AG04449 (cell line): ENCODE measurements at regions not wholly inside any gene's neighbourhood (a gene's known extent, or its start where the extent isn't known, plus 50 kb on each side); places are given as distances from the start of the nearest gene placed in this dataset.

Experiments
- CTCF ChIA-PET: fragments of 350-600 bp; formaldehyde crosslinking; extraction: SDS; loops from one replicate; lab custom pipeline; 2021; ENCODE audit warnings: antibody characterized with exemption; lab: Yijun Ruan, JAX
- POLR2A ChIA-PET: fragments of 400-600, 350-600 bp; formaldehyde crosslinking; extraction: SDS; loops from one replicate; lab custom pipeline; 2020; ENCODE audit warnings: antibody characterized with exemption, inconsistent platforms; lab: Yijun Ruan, JAX
- DNase-seq: peaks from one replicate; pipeline ENCODE4 v3.0.0-alpha.2; 2010; ENCODE audit warnings: low read depth, low spot score
- H3K4me3 ChIP-seq: 2 replicates; pipeline ENCODE4 v1.5.1; 2011; ENCODE audit warnings: low read depth, mild to moderate bottlenecking, control low read depth, low read length
- CTCF ChIP-seq: IDR thresholded peaks from one replicate; pipeline ENCODE4 v1.5.1; 2011; ENCODE audit warnings: mild to moderate bottlenecking, moderate library complexity, low read length, control low read depth, inconsistent platforms; ENCODE audit not compliant: insufficient read depth; ENCODE audit errors: missing control alignments

- no peak for DNase-seq
- H3K4me3 ChIP-seq: no peak overlapping the region
- ChIA-PET POLR2A (no interaction called here), CTCF (no interaction called here)
- no peak for TF ChIP-seq CTCF
These were observed 479.8 kb upstream of the CTNND2 start for GRCh38 chr5:12384005-12384404.

DNA sequence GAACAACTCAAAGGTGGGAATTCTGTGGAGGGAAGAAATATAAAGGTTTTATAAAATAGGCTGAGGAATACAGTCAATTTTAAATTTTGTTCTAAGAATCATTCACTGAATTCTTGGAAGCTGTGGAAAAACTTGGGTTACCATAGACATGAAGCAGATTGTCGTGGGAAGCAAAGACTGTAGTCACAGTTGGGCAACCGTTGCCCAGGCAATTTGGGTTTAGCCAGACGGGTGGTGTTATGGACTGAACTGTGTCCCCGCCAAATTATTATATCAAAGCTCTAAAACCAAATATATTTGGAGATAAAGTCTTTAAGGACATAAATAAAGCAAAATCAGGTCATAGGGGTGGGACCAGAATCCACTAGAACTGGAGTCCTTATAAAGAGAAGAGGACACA lies 463.7 kb upstream of the CTNND2 start:
- ChIA-PET POLR2A (no interaction called here), CTCF (no interaction called here)
- no peak for DNase-seq
- no peak overlapping the region for H3K4me3 ChIP-seq
- TF ChIP-seq CTCF: no peak

DNA sequence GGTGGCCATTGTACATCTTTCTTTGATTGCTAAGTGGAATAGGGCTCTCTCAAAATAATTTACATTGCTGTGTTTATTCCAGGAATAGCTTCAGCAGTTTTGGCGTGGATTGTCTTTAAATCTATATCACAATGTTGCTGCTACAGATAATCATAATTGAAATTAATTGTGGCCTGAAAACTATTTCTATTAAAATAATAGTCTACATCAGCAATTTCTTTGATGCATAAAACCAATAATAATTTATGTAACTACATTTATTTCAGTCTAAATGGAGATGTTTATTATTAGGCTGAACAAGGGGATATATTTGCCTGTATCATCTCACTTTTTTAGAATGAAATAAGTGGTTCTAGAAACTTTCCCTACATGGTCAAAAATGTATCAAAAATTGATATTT lies 456.0 kb upstream of the CTNND2 start:
- ChIA-PET CTCF (no interaction called here), POLR2A (no interaction called here)
- H3K4me3 ChIP-seq: no peak overlapping the region
- no peak for DNase-seq
- TF ChIP-seq CTCF: no peak

- TF ChIP-seq CTCF: no peak
- H3K4me3 ChIP-seq: no peak overlapping the region
- POLR2A ChIA-PET: no interaction called here
- CTCF ChIA-PET: no interaction called here
- DNase-seq: no peak
These were observed 454.3 kb upstream of the CTNND2 start for GRCh38 chr5:12358371-12359090.

DNA sequence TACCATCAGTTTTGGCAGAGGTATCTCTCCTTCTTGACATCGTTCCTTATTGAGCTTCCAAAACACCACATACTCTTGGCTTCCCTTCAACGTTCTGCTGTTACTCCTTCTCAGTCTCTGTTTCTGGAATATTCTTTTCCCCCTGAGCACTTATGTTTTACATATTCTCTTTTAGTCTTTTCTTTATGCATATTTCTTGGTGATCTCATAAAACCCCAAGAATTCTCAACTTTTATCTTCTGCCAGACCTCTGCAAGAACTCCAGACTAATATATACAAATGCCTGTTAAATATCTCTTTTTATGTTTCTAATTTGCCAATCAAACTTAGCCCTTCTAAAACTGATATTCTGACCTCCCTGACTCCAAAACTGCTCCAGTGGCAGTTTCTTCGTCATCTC lies 453.4 kb upstream of the CTNND2 start:
- no peak for TF ChIP-seq CTCF
- no peak for DNase-seq
- CTCF ChIA-PET: no interaction called here
- POLR2A ChIA-PET: no interaction called here
- no peak overlapping the region for H3K4me3 ChIP-seq

DNA sequence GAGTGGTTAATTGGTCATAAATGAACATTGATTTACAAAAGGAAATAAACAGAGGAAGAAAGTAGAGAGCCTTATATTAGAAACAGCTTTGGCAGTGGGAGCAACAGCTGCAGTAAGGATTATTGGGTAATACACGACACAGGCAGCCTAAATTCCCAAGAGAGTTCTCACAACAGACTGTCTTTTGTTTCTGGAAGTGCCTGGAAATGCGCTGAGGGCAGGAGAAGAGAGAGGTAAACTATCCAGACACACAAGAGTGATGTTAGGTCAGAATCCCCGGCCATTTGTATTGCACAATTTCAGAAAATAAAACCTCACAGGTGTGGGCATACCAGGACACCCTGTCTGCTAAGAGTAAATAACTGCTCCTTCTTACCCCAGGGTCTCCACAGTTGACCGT lies 450.4 kb upstream of the CTNND2 start:
- no peak for DNase-seq
- ChIA-PET CTCF (no interaction called here), POLR2A (no interaction called here)
- no peak overlapping the region for H3K4me3 ChIP-seq
- no peak for TF ChIP-seq CTCF
